H1 (cell line): ENCODE measurements at regions not wholly inside any gene's neighbourhood (a gene's known extent, or its start where the extent isn't known, plus 50 kb on each side); places are given as distances from the start of the nearest gene placed in this dataset.

ENCODE experiments used
- CTCF ChIA-PET: fragments of 300-600 bp; sonication (Branson Sonifier 250); formaldehyde crosslinking; loops from one replicate; lab custom pipeline; 2021; ENCODE audit not compliant: partially characterized antibody; lab: Charles Lee
- POLR2A ChIA-PET: fragments of 300-600 bp; sonication (Branson Sonifier 250); formaldehyde crosslinking; loops from one replicate; lab custom pipeline; 2021; ENCODE audit warnings: inconsistent platforms; ENCODE audit not compliant: partially characterized antibody; lab: Charles Lee
- DNase-seq, 2 experiments: peaks; one replicate each; pipeline versions ENCODE4 v3.0.0 to v3.0.0-alpha.2; 2010 to 2022; ENCODE audit warnings: low spot score in 2 of 2, low read depth in 1 of 2, mixed read lengths in 1 of 2
- FAIRE-seq: peaks from 2 replicates; lab custom pipeline; 2011; peaks lifted over from hg19 to GRCh38; lab: Jason Lieb, UNC
- H2AFZ ChIP-seq: 2 replicates; pipeline ENCODE4 v1.8.1; 2012; ENCODE audit warnings: low read length, inconsistent platforms
- H2AK5ac ChIP-seq: 2 replicates; pipeline ENCODE4 v1.6.1; 2013; ENCODE audit warnings: low read depth, low read length
- H2BK120ac ChIP-seq: replicated peaks from 2 replicates; pipeline ENCODE3; 2013; ENCODE audit warnings: low read depth, low read length, inconsistent platforms
- H2BK12ac ChIP-seq: 2 replicates; pipeline ENCODE4 v1.6.1; 2013; ENCODE audit warnings: low read depth, low read length
- H2BK15ac ChIP-seq: 2 replicates; pipeline ENCODE4 v1.6.1; 2013; ENCODE audit warnings: low read length
- H2BK20ac ChIP-seq: 2 replicates; pipeline ENCODE4 v1.6.1; 2013; ENCODE audit warnings: low read length
- H2BK5ac ChIP-seq: 2 replicates; pipeline ENCODE4 v1.6.1; 2013; ENCODE audit warnings: low read depth, low read length
- H3K14ac ChIP-seq: 2 replicates; pipeline ENCODE4 v1.6.1; 2013; ENCODE audit warnings: inconsistent platforms; ENCODE audit not compliant: insufficient read length
- H3K18ac ChIP-seq: 2 replicates; pipeline ENCODE4 v1.6.1; 2013; ENCODE audit warnings: low read length; ENCODE audit errors: extremely low read depth
- H3K23ac ChIP-seq: 2 replicates; pipeline ENCODE4 v1.6.1; 2013; ENCODE audit warnings: inconsistent platforms; ENCODE audit not compliant: insufficient read length
- H3K23me2 ChIP-seq: 2 replicates; pipeline ENCODE4 v1.6.1; 2013; ENCODE audit warnings: low read depth, low read length
- H3K27ac ChIP-seq: 2 replicates; pipeline ENCODE4 v1.6.1; 2011; ENCODE audit warnings: low read depth, low read length, inconsistent platforms
- H3K27me3 ChIP-seq, 4 experiments: replicated peaks in 1 of 4; 1 replicate in 1 of 4; 2 replicates in 3 of 4; pipeline versions ENCODE4 v1.6.1 to v1.8.1; 2011 to 2013; ENCODE audit warnings: low read length in 3 of 4, mild to moderate bottlenecking in 3 of 4, inconsistent platforms in 2 of 4, mixed read lengths in 2 of 4, moderate library complexity in 1 of 4; ENCODE audit not compliant: control insufficient read depth in 3 of 4, insufficient read depth in 3 of 4; ENCODE audit errors: extremely low read depth in 1 of 4
- H3K36me3 ChIP-seq, 4 experiments: 2 replicates each; pipeline versions ENCODE4 v1.6.1 to v1.8.1; 2011 to 2013; ENCODE audit warnings: mild to moderate bottlenecking in 4 of 4, low read length in 3 of 4, moderate library complexity in 2 of 4, control low read depth in 1 of 4, inconsistent platforms in 1 of 4; ENCODE audit not compliant: insufficient read depth in 4 of 4, control insufficient read depth in 2 of 4
- H3K4ac ChIP-seq: replicated peaks from 2 replicates; pipeline ENCODE3; 2013; ENCODE audit warnings: low read length, low read depth, mixed read lengths, inconsistent platforms; ENCODE audit not compliant: insufficient read length
- H3K4me1 ChIP-seq, 4 experiments: replicated peaks in 1 of 4; 1 replicate in 1 of 4; 2 replicates in 3 of 4; pipeline versions ENCODE4 v1.6.1 to v1.8.1; 2011 to 2013; ENCODE audit warnings: low read length in 3 of 4, inconsistent platforms in 2 of 4, mixed read lengths in 1 of 4; ENCODE audit not compliant: insufficient read depth in 4 of 4, control insufficient read depth in 3 of 4
- H3K4me2 ChIP-seq, 2 experiments: 2 replicates each; pipeline versions ENCODE4 v1.6.1 to v1.8.1; 2011 to 2013; ENCODE audit warnings: low read depth in 2 of 2, low read length in 2 of 2, control low read depth in 1 of 2, inconsistent platforms in 1 of 2, mild to moderate bottlenecking in 1 of 2; ENCODE audit not compliant: insufficient read depth in 1 of 2
- H3K4me3 ChIP-seq, 4 experiments: fragments of 200-600, 300-600 bp in 1 of 4; sonication (generic), shearing (Covaris generic), sonication (Bioruptor Twin) in 1 of 4; 2 replicates each; pipeline versions ENCODE4 v1.5.1 to v1.8.1; 2011 to 2016; ENCODE audit warnings: low read length in 4 of 4, low read depth in 3 of 4, control low read depth in 2 of 4, inconsistent platforms in 2 of 4, mild to moderate bottlenecking in 2 of 4, mixed read lengths in 1 of 4, moderate library complexity in 1 of 4; ENCODE audit not compliant: insufficient read depth in 2 of 4; ENCODE audit errors: extremely low read depth in 1 of 4
- H3K56ac ChIP-seq: replicated peaks from 2 replicates; pipeline ENCODE3; 2013; ENCODE audit warnings: low read depth, mild to moderate bottlenecking, mixed read lengths, low read length, inconsistent platforms; ENCODE audit not compliant: insufficient read length
- H3K79me1 ChIP-seq: 2 replicates; pipeline ENCODE4 v1.6.1; 2013; ENCODE audit warnings: low read depth, low read length, control low read depth
- H3K79me2 ChIP-seq, 2 experiments: 2 replicates each; pipeline versions ENCODE4 v1.6.1 to v1.8.1; 2012 to 2013; ENCODE audit warnings: low read length in 2 of 2, mild to moderate bottlenecking in 2 of 2, inconsistent platforms in 1 of 2; ENCODE audit not compliant: insufficient read depth in 2 of 2, control insufficient read depth in 1 of 2
- H3K9ac ChIP-seq, 4 experiments: replicated peaks in 1 of 4; 1 replicate in 1 of 4; 2 replicates in 3 of 4; pipeline versions ENCODE4 v1.6.1 to v1.8.1; 2011 to 2013; ENCODE audit warnings: low read depth in 3 of 4, low read length in 3 of 4, control low read depth in 2 of 4, mild to moderate bottlenecking in 2 of 4, moderate library complexity in 2 of 4, inconsistent platforms in 1 of 4; ENCODE audit errors: extremely low read depth in 1 of 4
- H3K9me3 ChIP-seq, 2 experiments: 2 replicates each; pipeline versions ENCODE4 v1.6.1 to v1.8.1; 2012 to 2013; ENCODE audit warnings: mild to moderate bottlenecking in 2 of 2, moderate library complexity in 2 of 2, control low read depth in 1 of 2, inconsistent platforms in 1 of 2, low read depth in 1 of 2, low read length in 1 of 2, mixed read lengths in 1 of 2; ENCODE audit not compliant: insufficient read depth in 2 of 2
- H4K20me1 ChIP-seq, 2 experiments: replicated peaks in 1 of 2; 2 replicates each; pipeline versions ENCODE3 to v1.8.1; 2011 to 2013; ENCODE audit warnings: inconsistent platforms in 2 of 2, low read length in 2 of 2, mild to moderate bottlenecking in 1 of 2; ENCODE audit not compliant: insufficient read depth in 2 of 2, control insufficient read depth in 1 of 2
- H4K5ac ChIP-seq: 2 replicates; pipeline ENCODE4 v1.6.1; 2013; ENCODE audit warnings: low read length, low read depth, mixed read lengths, inconsistent platforms; ENCODE audit not compliant: insufficient read length
- H4K8ac ChIP-seq: 2 replicates; pipeline ENCODE4 v1.8.0; 2013; ENCODE audit warnings: mild to moderate bottlenecking, moderate library complexity, low read length, inconsistent platforms; ENCODE audit not compliant: insufficient read depth; ENCODE audit errors: extremely low read depth
- H4K91ac ChIP-seq: replicated peaks from 2 replicates; pipeline ENCODE3; 2013; ENCODE audit warnings: low read length, mixed read lengths, inconsistent platforms; ENCODE audit not compliant: insufficient read length
- BCL11A ChIP-seq, 2 experiments: IDR thresholded peaks; one replicate each; pipeline ENCODE4 v1.6.1; 2011; ENCODE audit warnings: low read depth in 2 of 2, low read length in 2 of 2, mild to moderate bottlenecking in 2 of 2
- BRCA1 ChIP-seq: IDR thresholded peaks from 2 replicates; pipeline ENCODE4 v1.6.1; 2012; ENCODE audit warnings: low read depth, low read length, improper control_type of control experiment
- CBX5 ChIP-seq: fragments of 300-800, 300-1000 bp; sonication (generic); IDR thresholded peaks from 2 replicates; pipeline ENCODE4 v1.7.1; 2016; ENCODE audit warnings: antibody characterized with exemption, low read length, low read depth
- CHD1 ChIP-seq: IDR thresholded peaks from 2 replicates; pipeline ENCODE4 v1.6.1; 2012; ENCODE audit warnings: low read depth, low read length, improper control_type of control experiment
- CREB1 ChIP-seq: IDR thresholded peaks from 2 replicates; pipeline ENCODE4 v1.6.1; 2012; ENCODE audit warnings: inconsistent platforms
- EP300 ChIP-seq, 2 experiments: IDR thresholded peaks; 1 replicate in 1 of 2; 2 replicates in 1 of 2; pipeline ENCODE4 v1.6.1; 2011 to 2012; ENCODE audit warnings: low read depth in 2 of 2, low read length in 2 of 2, mild to moderate bottlenecking in 2 of 2, borderline replicate concordance in 1 of 2, inconsistent platforms in 1 of 2, moderate library complexity in 1 of 2
- HDAC6 ChIP-seq: IDR thresholded peaks from one replicate; pipeline ENCODE4 v1.7.1; 2012; ENCODE audit warnings: low read depth, mild to moderate bottlenecking, inconsistent platforms, low read length, moderate library complexity
- JUN ChIP-seq: IDR thresholded peaks from 2 replicates; pipeline ENCODE4 v1.6.1; 2011; ENCODE audit warnings: low read depth, mild to moderate bottlenecking, improper control_type of control experiment, low read length
- NRF1 ChIP-seq: IDR thresholded peaks from 2 replicates; pipeline ENCODE4 v1.6.1; 2011; ENCODE audit warnings: mild to moderate bottlenecking, low read depth, low read length, improper control_type of control experiment
- POU5F1 ChIP-seq: IDR thresholded peaks from 2 replicates; pipeline ENCODE4 v1.6.1; 2011; ENCODE audit warnings: low read depth, mild to moderate bottlenecking, low read length, moderate library complexity
- RBBP5 ChIP-seq: IDR thresholded peaks from 2 replicates; pipeline ENCODE4 v1.7.1; 2012; ENCODE audit warnings: low read depth, mild to moderate bottlenecking, inconsistent platforms, low read length, moderate library complexity, borderline replicate concordance
- SAP30 ChIP-seq: fragments of 300-600 bp; sonication (generic); IDR thresholded peaks from 2 replicates; pipeline ENCODE4 v1.7.1; 2012; ENCODE audit warnings: low read length, moderate library complexity, mild to moderate bottlenecking, inconsistent platforms; ENCODE audit not compliant: insufficient read depth, insufficient replicate concordance
- SIRT6 ChIP-seq: IDR thresholded peaks from one replicate; pipeline ENCODE4 v1.7.1; 2012; ENCODE audit warnings: low read length, inconsistent platforms
- SP4 ChIP-seq: IDR thresholded peaks from 2 replicates; pipeline ENCODE4 v1.6.1; 2012; ENCODE audit warnings: low read length, inconsistent platforms
- SRF ChIP-seq: IDR thresholded peaks from 2 replicates; pipeline ENCODE4 v1.6.1; 2011; ENCODE audit warnings: mild to moderate bottlenecking, low read depth, low read length, moderate library complexity
- TCF12 ChIP-seq: IDR thresholded peaks from 2 replicates; pipeline ENCODE4 v1.6.1; 2011; ENCODE audit warnings: low read depth, mild to moderate bottlenecking, low read length

GRCh38 chr5:158410976-158411375 lies 552.0 kb upstream of the CLINT1 start:
- no peaks in the 10 kb centered on the region for H3K27me3 ChIP-seq
- no peak overlapping the region for H3K18ac ChIP-seq
- no peak overlapping the region for H2BK12ac ChIP-seq
- H3K27ac ChIP-seq = no peak overlapping the region
- no peaks in the 10 kb centered on the region for H3K79me2 ChIP-seq
- H2BK5ac ChIP-seq = no peak overlapping the region
- H2AFZ ChIP-seq = no peak overlapping the region
- no peak overlapping the region for H3K4me3 ChIP-seq
- no peak overlapping the region for H4K91ac ChIP-seq
- no peak overlapping the region for H4K8ac ChIP-seq
- no peak overlapping the region for H3K23ac ChIP-seq
- no peak overlapping the region for H4K5ac ChIP-seq
- ChIA-PET POLR2A (no interaction called here), CTCF (no interaction called here)
- no peak overlapping the region for H2BK20ac ChIP-seq
- no peak for DNase-seq
- no peaks in the 10 kb centered on the region for H3K36me3 ChIP-seq
- H3K23me2 ChIP-seq = no peaks in the 10 kb centered on the region
- FAIRE-seq = no peak
- H2AK5ac ChIP-seq = no peak overlapping the region
- H2BK120ac ChIP-seq = no peak overlapping the region
- no peak overlapping the region for H3K4ac ChIP-seq
- no peaks in the 10 kb centered on the region for H3K79me1 ChIP-seq
- no peaks in the 10 kb centered on the region for H3K9me3 ChIP-seq
- H3K14ac ChIP-seq = no peak overlapping the region
- H3K4me2 ChIP-seq = no peak overlapping the region
- H3K9ac ChIP-seq = no peak overlapping the region
- H3K56ac ChIP-seq = no peak overlapping the region
- H2BK15ac ChIP-seq = no peak overlapping the region
- TF ChIP-seq POU5F1 = no peak
- TF ChIP-seq SRF = no peak
- TF ChIP-seq NRF1 = no peak
- no peak for TF ChIP-seq BRCA1
- TF ChIP-seq SAP30 = no peak
- TF ChIP-seq HDAC6 = no peak
- TF ChIP-seq SIRT6 = no peak
- no peak for TF ChIP-seq EP300 (IDR thresholded peaks at IDR 0.05; ENCODE audit: borderline replicate concordance in 1 of 2, low read depth in 2 of 2, low read length in 2 of 2)
- TF ChIP-seq JUN = no peak
- no peak for TF ChIP-seq BCL11A (IDR thresholded peaks at IDR 0.05; ENCODE audit: low read depth in 2 of 2, low read length in 2 of 2)
- no peak for TF ChIP-seq CHD1
- no peak for TF ChIP-seq RBBP5
- TF ChIP-seq TCF12 = no peak
- no peak for TF ChIP-seq SP4
- TF ChIP-seq CREB1 = no peak
- no peak for TF ChIP-seq CBX5
- H3K4me1 ChIP-seq = no peaks in the 10 kb centered on the region
- H4K20me1 ChIP-seq = no peaks in the 10 kb centered on the region
